Amygdala (tissue), 56 donors: ENCODE measurements at regions not wholly inside any gene's neighbourhood (a gene's known extent, or its start where the extent isn't known, plus 50 kb on each side); places are given as distances from the start of the nearest gene placed in this dataset.
A peak's percentile ranks its signal among the peaks of the same experiment; 100 is the strongest.

ENCODE experiments used
- DNase-seq, 56 donors: peaks; one replicate each; lab custom pipeline; 2025; lab: John Stamatoyannopoulos, UW

GRCh38 chr1:30638811-30639210, 84.6 kb downstream of the MATN1 start:
- DNase-seq: no peak

GRCh38 chr1:30638086-30638485, 85.3 kb downstream of the MATN1 start:
- DNase-seq: no peak

- DNase-seq: no peak
Observed at GRCh38 chr1:30637183-30637980, 86.0 kb downstream of the MATN1 start.

GRCh38 chr1:30636621-30637020, 86.8 kb downstream of the MATN1 start:
- no peak for DNase-seq

DNA sequence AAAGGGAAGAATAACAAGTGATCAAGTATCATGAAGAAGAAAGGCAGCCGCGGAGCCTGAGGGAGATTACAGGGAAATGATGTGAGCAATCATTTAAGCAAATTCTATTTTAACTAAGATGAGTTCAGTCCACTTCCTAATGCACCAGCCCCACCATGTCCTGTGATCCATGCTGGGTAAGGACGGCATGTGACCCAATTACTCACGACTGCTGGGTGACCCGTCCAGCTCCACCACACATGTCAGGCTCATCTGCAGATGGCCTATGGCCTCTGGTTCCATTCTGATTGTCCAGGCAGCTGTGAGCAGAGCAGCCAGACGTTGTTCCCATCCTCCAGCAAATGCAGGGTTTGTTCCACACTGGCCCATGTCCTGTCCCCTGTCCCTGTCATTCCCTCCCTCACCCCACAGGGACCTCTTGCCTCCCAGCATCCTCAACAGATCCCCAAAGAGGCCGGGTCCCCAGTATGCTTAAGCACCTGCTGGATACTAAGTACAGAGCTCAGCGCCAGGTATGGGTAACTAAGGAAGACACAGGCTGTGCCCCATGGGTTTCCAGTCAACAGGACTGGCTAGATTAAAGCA, 87.9 kb downstream of the MATN1 start:
- DNase-seq: peak in 3 of 56 donors; percentile 2 to 5 (median 4)

GRCh38 chr1:30634507-30634906, 88.9 kb downstream of the MATN1 start:
- DNase-seq: no peak

DNA sequence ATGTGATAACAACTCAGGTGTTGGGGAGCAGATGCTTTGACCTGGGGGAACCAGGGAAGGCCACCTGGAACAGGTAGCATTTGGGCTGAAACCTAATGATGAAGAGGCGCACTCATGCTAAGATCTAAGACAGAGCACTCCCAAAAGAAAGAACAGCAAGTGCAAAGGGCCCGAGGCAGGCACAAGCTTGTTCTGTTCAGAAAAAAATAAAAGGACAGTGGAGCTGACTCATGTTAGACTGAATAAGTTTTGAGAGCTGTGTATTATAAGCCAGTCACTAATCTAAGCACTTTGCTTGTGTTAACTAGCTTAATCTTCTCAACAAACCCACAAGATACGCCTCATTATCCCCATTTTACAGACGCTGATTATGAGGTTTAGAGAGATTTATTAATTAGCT, 90.1 kb downstream of the MATN1 start:
- DNase-seq: no peak

- no peak for DNase-seq
Observed at GRCh38 chr1:30632481-30632880, 90.9 kb downstream of the MATN1 start.

- DNase-seq: no peak
Observed at GRCh38 chr1:30631700-30632099, 91.7 kb downstream of the MATN1 start.

DNA sequence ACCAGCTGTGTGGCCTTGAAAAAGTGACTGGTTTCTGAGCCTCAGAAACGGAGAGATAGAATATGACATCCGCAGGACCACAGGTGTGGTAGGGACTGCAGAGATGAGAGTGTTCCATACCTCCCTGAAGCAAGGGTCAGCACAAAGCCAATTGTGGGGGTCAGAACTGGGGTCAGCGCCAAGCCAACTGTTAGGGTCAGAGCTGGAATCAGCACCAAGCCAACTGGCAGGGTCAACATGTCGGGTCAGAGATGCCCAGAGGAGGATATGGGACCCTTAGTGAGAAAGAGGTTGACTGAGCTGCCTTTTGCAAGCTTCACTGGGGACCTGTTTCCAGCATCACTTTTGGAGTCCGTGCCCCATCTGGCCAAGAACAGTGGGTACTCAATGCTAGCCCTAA, 93.9 kb downstream of the MATN1 start:
- no peak for DNase-seq

DNA sequence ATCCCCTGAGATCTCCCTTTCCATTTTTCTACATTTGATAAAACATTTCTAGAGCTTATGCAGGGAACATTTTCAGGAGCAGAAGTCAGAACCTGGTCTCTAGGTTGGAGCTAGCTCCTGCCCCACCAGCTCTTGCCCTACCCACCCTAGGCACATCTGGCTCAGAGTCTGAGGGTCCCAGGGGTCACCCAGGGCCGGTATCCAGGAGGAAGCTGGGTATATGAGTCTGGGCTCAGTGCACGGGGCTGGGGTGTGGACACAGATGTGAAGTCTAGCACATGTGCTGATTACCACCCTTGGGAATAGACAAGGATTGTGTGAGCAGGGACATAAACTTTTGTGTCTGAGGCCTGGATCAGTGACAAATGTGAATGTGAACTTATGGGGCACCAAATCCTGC, 95.4 kb downstream of the MATN1 start:
- no peak for DNase-seq

DNA sequence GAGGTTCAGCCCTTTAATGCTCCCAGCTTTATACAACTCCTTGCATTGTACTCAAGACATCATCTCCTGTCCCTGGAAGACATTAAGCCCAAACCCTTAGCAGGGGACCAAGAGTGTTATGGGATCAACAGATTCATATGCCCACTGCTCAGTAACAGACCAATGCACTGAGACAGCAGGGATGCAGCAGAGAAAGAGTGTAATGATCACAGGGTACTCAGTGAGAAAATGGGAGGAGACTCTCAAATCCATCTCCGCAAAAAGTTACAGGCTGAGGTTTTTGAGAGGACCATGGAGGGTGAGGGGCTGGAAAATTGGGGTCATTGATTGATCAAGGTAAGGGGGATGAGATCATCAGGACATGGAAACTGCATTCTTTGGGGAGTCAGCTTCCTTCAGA, 96.2 kb downstream of the MATN1 start:
- no peak for DNase-seq

GRCh38 chr1:30623431-30623830, 100.0 kb downstream of the MATN1 start:
- DNase-seq: no peak

DNA sequence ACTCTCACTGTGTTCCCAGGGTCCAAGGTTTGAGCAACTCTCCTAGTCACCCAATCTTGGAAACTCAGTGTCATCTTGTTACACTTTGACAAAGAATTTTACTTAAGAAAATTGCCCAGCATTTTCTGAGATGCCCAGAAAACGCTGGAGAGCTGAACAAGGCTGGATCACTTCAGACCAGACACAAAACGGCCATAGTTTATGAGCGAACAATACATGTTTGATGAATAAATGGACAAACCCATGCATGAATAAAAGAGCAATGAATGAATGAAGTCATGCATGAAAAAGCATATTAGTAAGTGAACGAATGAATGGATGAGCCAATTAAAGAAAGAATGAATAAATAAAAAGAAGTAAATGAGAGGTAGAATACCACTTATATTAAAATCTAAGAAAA, 103.8 kb downstream of the MATN1 start:
- no peak for DNase-seq

DNA sequence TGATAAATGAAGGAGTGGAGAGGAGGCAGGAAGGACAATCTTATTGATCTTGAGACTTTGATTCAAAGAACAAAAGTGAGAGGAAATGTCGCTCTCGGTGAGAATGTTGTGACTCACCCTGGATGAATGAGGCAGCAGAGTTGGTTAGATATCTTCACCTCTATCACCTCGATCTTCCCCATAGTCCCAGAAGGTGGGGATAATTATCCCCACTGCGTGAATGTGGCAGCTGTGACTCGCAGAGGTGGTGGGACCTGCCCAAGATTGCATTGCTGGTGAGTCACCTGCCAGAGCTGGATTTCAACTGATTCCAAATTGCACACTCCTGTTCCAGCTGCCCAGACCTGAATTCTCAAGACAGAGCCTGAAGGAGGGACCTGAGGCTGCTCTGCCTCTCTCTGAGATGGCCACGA, 105.0 kb downstream of the MATN1 start:
- DNase-seq: no peak

DNA sequence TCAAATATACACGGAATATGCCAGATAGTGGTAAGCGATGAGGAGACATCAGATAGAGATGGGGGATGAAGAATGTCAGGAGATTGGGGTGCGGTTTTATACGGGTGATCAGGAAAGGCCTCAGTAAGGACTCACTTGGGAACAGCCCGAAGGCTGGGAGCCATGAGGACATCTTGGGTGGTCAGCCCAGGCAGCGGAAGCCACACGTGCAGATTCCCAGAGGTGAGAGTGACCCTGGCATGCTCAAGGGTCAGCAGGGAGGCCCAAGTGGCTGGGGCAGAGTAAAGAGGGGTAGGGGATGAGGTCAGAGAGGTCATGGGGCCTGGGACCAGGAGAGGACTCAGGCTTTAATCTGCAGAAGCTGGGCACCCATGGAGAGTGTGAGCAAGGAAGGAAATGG, 106.6 kb downstream of the MATN1 start:
- no peak for DNase-seq

DNA sequence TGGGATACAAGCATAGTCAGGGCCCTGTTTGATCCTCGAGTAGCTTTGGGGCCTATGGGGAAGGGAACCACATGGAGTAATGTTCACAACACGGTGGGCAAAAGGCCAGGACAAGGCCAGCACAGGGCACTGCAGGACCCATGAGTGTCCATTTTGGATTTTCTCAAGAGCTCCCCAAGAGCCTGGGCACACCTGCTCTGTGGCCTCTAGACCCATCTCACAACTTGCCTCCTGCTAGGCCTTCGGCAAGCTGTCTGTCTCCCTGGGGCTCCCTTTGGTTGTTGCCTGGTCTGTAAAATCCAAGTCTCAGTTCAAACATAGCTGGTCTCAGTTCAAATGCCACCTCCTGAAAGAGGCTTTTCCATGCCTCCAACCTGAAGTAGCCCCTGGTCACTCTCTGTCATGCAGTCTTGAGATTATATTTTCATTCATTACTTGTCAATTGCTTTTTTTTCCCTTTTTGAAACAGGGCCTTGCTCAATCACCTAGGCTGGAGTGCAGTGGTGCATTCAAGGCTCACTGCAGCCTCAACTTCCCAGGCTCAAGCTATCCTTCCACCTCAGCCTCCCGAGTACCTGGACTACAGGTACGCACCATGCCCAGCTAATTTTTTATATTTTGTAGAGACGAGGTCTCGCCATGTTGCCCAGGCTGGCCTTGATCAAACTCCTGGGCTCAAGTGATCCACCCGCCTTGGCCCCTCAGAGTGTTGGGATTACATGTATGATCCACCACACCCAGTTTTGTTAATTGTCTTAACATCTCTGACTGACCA, 107.4 kb downstream of the MATN1 start:
- no peak for DNase-seq

DNA sequence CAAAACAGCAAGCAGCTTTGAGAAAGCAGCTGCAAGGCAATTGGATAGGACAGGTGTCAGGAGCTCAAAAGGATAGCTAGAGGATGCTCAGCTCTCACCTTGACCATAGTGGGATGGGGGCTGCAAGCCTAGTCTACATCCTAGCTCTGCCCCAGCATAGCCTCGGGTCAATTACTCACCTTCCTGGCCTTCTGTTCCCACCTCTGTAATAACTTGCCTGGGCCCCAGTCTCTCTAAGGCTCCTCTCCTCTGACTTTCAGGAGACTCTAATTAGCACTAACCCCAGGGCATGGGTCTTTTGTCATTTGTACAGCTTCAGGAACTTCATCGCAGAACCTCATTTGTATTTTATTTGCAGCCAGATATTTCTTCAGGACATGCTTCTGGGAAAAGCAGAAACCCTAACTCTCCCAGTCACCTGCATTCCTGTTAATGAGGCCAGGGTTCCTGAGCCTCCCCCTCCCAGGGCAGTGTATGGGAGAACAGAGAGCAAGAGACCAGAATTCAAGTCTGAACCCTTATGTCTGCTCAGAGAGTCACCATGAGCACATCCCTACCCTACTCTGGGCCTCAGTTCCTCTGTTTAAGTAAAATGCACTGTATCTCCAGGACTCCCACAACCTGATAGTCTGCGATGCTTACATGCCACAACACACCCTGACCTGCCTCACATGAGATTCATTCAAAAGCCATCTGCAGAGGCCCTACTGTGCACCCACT, 108.1 kb downstream of the MATN1 start:
- no peak for DNase-seq

- DNase-seq: no peak
Observed at GRCh38 chr1:30613188-30613587, 110.2 kb downstream of the MATN1 start.

DNA sequence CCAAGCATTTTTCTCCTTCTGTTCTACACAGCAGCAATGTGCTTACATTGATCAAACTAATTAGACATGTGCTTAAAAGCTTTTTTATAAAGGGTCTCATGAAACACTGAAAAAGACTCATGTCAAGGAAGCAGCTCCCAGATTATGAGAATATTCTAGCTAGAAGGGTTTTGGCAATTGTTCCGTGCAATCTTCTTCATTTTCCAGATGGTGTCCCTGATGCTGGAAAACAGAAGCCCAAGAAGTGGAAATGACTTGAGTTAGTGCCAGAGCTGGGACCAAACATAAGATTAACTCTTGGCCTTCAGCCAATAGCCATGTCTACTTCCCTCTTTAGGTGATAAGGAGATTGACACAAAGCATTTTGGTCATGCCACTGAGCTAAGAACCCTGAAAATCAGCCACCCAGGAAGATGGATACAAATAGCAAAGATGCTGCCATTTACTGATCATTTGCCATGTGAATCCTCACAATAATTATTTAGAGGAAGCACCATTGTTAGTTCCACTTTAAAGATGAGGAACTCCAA, 110.8 kb downstream of the MATN1 start:
- DNase-seq: no peak
